GM12872 (cell line): ENCODE measurements at regions not wholly inside any gene's neighbourhood (a gene's known extent, or its start where the extent isn't known, plus 50 kb on each side); places are given as distances from the start of the nearest gene placed in this dataset.

Experiments used
- CTCF ChIP-seq: IDR thresholded peaks from 3 replicates; pipeline ENCODE4 v1.5.1; 2011; ENCODE audit warnings: low read depth, mild to moderate bottlenecking, low read length, moderate library complexity; ENCODE audit not compliant: insufficient read depth

GRCh38 chr3:107453504-107453903, 69.3 kb upstream of the BBX start:
- TF ChIP-seq CTCF, result no peak

GRCh38 chr3:107455621-107456020, 67.1 kb upstream of the BBX start:
- no peak for TF ChIP-seq CTCF

GRCh38 chr3:107456501-107456900, 66.3 kb upstream of the BBX start:
- no peak for TF ChIP-seq CTCF

GRCh38 chr3:107458871-107459270, 63.9 kb upstream of the BBX start:
- no peak for TF ChIP-seq CTCF

GRCh38 chr3:107461721-107462120, 61.0 kb upstream of the BBX start:
- TF ChIP-seq CTCF, result no peak

GRCh38 chr3:107464037-107464436, 58.7 kb upstream of the BBX start:
- no peak for TF ChIP-seq CTCF

- TF ChIP-seq CTCF, result no peak
These were observed 57.6 kb upstream of the BBX start for GRCh38 chr3:107465064-107465631.
